Ovary (tissue), 3 donors: ENCODE measurements at regions not wholly inside any gene's neighbourhood (a gene's known extent, or its start where the extent isn't known, plus 50 kb on each side); places are given as distances from the start of the nearest gene placed in this dataset.

Experiments used
- POLR2A ChIP-seq: fragments of 450-650 bp; IDR thresholded peaks from one replicate; pipeline ENCODE4 v1.6.1; 2017; ENCODE audit warnings: antibody characterized with exemption, mild to moderate bottlenecking, moderate library complexity
- TF ChIP-seq, protein P1 (sequence below), 3 donors: fragments of 450-650 bp in 2 of 3; fragments of 200-600 bp in 1 of 3; IDR thresholded peaks; one replicate each; pipeline versions ENCODE4 v1.5.1 to v1.8.0; 2016 to 2022; ENCODE audit warnings: antibody characterized with exemption in 3 of 3, mild to moderate bottlenecking in 1 of 3
- donor health status: DM: no; HTN: no; CAD: no.

DNA sequence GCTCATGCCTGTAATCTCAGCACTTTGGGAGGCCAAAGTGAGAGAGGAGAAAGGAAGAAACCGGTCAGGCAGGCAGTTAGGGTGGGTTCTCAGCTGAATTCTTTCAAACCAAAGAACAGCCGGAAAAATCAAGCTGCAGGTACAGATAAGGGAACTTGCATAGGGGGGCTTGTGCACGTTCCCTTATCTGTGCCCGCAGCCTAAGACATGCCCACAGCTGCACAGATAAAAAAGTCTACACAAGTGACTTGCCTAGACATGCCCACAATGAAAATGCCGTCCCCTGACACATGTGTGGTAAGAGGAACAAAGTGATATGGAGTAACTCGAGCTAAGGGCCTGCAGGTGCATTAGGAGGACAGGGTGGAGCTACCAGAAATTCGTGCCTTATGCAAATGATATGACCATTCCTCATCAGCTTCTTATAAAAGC, 175.8 kb upstream of the SALL4 start:
- TF ChIP-seq, protein P1, sequence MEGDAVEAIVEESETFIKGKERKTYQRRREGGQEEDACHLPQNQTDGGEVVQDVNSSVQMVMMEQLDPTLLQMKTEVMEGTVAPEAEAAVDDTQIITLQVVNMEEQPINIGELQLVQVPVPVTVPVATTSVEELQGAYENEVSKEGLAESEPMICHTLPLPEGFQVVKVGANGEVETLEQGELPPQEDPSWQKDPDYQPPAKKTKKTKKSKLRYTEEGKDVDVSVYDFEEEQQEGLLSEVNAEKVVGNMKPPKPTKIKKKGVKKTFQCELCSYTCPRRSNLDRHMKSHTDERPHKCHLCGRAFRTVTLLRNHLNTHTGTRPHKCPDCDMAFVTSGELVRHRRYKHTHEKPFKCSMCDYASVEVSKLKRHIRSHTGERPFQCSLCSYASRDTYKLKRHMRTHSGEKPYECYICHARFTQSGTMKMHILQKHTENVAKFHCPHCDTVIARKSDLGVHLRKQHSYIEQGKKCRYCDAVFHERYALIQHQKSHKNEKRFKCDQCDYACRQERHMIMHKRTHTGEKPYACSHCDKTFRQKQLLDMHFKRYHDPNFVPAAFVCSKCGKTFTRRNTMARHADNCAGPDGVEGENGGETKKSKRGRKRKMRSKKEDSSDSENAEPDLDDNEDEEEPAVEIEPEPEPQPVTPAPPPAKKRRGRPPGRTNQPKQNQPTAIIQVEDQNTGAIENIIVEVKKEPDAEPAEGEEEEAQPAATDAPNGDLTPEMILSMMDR (IDR thresholded peaks at IDR 0.05), result no peak
- TF ChIP-seq POLR2A, result no peak
